ENCODE measurements at regions not wholly inside any gene's neighbourhood (a gene's known extent, or its start where the extent isn't known, plus 50 kb on each side); places are given as distances from the start of the nearest gene placed in this dataset.

DNA sequence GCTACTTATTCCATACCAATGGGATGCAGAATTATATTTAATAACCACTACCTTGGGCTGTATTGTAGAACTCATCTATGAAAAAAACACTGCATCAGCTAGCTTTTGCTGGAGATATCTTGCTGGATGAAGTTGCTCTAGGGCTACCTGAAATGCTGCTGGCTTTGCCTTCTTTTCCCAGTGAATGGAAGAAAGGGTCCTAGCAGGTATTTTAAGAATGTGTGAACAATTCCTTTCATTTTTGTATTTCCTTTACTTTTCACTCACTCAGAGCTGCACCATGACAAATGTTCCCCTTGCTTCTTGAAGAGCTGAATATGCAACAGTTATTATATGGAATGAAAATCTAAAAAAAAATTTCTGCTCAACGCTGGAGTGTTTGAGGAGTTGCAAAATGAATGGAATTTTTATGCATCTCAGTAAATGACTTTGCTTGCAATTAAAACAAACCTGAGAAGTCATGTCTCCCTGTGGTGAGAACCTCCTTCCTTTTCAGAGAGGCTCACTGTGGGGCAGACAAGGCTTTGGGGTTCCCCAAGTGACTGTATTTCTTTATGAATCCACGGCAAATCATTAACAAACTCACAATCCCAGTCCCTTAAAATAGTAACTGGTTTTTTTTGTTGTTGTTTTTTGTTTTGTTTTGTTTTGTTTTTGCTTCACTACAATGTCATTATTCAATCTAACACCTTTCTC is 566.8 kb upstream of the KIRREL3 start:
- no peak for ATAC-seq (ENCODE audit: insufficient read depth, low FRiP score)
- WGBS, 2 donors = 62 to 77% methylated on average over 2 of the region's 2 CpGs
- TF ChIP-seq, protein P1, sequence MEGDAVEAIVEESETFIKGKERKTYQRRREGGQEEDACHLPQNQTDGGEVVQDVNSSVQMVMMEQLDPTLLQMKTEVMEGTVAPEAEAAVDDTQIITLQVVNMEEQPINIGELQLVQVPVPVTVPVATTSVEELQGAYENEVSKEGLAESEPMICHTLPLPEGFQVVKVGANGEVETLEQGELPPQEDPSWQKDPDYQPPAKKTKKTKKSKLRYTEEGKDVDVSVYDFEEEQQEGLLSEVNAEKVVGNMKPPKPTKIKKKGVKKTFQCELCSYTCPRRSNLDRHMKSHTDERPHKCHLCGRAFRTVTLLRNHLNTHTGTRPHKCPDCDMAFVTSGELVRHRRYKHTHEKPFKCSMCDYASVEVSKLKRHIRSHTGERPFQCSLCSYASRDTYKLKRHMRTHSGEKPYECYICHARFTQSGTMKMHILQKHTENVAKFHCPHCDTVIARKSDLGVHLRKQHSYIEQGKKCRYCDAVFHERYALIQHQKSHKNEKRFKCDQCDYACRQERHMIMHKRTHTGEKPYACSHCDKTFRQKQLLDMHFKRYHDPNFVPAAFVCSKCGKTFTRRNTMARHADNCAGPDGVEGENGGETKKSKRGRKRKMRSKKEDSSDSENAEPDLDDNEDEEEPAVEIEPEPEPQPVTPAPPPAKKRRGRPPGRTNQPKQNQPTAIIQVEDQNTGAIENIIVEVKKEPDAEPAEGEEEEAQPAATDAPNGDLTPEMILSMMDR (IDR thresholded peaks at IDR 0.05; ENCODE audit: control extremely low read depth, extremely low read depth) = no peak

DNA sequence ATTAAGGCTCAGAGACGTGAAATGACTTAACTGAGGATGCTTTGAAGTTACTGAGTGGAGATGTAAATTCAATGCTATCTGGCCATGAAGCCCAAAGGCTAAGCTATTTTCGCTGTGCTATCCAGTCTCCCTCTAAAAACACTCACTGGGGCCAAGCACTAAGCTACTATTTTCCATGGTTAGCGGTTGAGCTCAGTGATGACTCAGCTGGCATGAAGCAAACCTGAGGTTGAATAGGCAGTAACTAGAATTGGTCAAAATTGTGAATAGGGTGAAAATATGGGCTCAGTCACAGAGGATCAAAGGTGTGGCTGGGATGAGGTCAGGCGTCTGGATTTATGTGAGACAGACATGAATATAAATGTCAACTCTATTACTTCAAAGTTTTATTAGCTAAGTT is 564.2 kb upstream of the KIRREL3 start:
- no peak overlapping the region for H3K9ac ChIP-seq (ENCODE audit: insufficient read depth in 1 of 2, low read length in 2 of 2)
- no peaks in the 10 kb centered on the region for H3K9me3 ChIP-seq (ENCODE audit: control insufficient read depth in 4 of 4, insufficient read depth in 3 of 4, low read length in 3 of 4)
- no peak overlapping the region for H3K27ac ChIP-seq (ENCODE audit: low read depth in 1 of 2, low read length in 1 of 2)
- no peak for DNase-seq
- H3K36me3 ChIP-seq (ENCODE audit: control insufficient read depth in 4 of 4, insufficient read depth in 4 of 4, low read length in 4 of 4) = no peaks in the 10 kb centered on the region
- H3K4me1 ChIP-seq (ENCODE audit: control insufficient read depth in 5 of 5, insufficient read depth in 5 of 5, low read length in 5 of 5) = no peaks in the 10 kb centered on the region
- no peak for ATAC-seq (ENCODE audit: insufficient read depth, low FRiP score)
- H3K4me3 ChIP-seq = no peak overlapping the region
- TF ChIP-seq, protein P1 (IDR thresholded peaks at IDR 0.05; ENCODE audit: control extremely low read depth, extremely low read depth) = no peak
- WGBS, 2 donors = 91 to 96% methylated on average over 4 of the region's 4 CpGs
- no peaks in the 10 kb centered on the region for H3K27me3 ChIP-seq (ENCODE audit: control insufficient read depth in 3 of 3, insufficient read depth in 3 of 3, low read length in 2 of 3)

More for the DNA sequence above, 566.8 kb upstream of the KIRREL3 start:
- Histone ChIP-seq H3K9ac (ENCODE audit: insufficient read depth in 1 of 2, low read length in 2 of 2) (no peak overlapping the region), H3K9me3 (ENCODE audit: control insufficient read depth in 4 of 4, insufficient read depth in 3 of 4, low read length in 3 of 4) (peaks cover 0 to 2% (median 0%) of the 10 kb centered on the region in 4 donors), H3K27me3 (ENCODE audit: control insufficient read depth in 3 of 3, insufficient read depth in 3 of 3, low read length in 2 of 3) (no peaks in the 10 kb centered on the region), H3K27ac (ENCODE audit: low read depth in 1 of 2, low read length in 1 of 2) (no peak overlapping the region), H3K36me3 (ENCODE audit: control insufficient read depth in 4 of 4, insufficient read depth in 4 of 4, low read length in 4 of 4) (no peaks in the 10 kb centered on the region), H3K4me3 (no peak overlapping the region), H3K4me1 (ENCODE audit: control insufficient read depth in 5 of 5, insufficient read depth in 5 of 5, low read length in 5 of 5) (no peaks in the 10 kb centered on the region)
- DNase-seq = no peak

DNA sequence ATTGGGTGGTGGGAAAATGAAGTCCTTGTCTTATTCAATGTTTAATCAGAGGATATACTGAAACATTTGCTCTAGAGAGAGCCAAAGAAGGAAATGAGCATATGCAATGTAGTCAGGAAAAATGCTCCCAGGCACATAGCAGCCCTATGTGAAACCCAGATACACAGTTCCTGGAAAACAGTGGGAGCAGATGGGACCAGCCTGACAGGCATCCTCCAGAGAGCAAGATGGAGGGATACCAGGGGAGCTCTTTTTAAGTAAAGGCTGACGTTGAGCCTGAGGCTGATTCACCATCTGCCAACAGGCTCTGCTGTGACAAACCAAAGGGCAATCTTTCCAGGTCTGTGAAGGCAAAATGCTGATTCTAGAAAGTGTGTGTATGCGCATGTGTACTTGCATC is 559.4 kb upstream of the KIRREL3 start:
- Histone ChIP-seq H3K27ac (ENCODE audit: low read depth in 1 of 2, low read length in 1 of 2) (no peak overlapping the region), H3K27me3 (ENCODE audit: control insufficient read depth in 3 of 3, insufficient read depth in 3 of 3, low read length in 2 of 3) (no peaks in the 10 kb centered on the region), H3K4me3 (no peak overlapping the region), H3K9ac (ENCODE audit: insufficient read depth in 1 of 2, low read length in 2 of 2) (no peak overlapping the region), H3K9me3 (ENCODE audit: control insufficient read depth in 4 of 4, insufficient read depth in 3 of 4, low read length in 3 of 4) (no peaks in the 10 kb centered on the region), H3K36me3 (ENCODE audit: control insufficient read depth in 4 of 4, insufficient read depth in 4 of 4, low read length in 4 of 4) (no peaks in the 10 kb centered on the region), H3K4me1 (ENCODE audit: control insufficient read depth in 5 of 5, insufficient read depth in 5 of 5, low read length in 5 of 5) (no peaks in the 10 kb centered on the region)
- DNase-seq (no peak), ATAC-seq (ENCODE audit: insufficient read depth, low FRiP score) (no peak)
- 65 to 66% methylated on average over 2 of the region's 2 CpGs for WGBS, 2 donors
- TF ChIP-seq, protein P1 (IDR thresholded peaks at IDR 0.05; ENCODE audit: control extremely low read depth, extremely low read depth) = no peak

GRCh38 chr11:127552446-127552845 is 551.9 kb upstream of the KIRREL3 start:
- Histone ChIP-seq H3K4me3 (no peak overlapping the region), H3K27ac (ENCODE audit: low read depth in 1 of 2, low read length in 1 of 2) (no peak overlapping the region)

More at GRCh38 chr11:127552446-127552845, 551.9 kb upstream of the KIRREL3 start:
- ATAC-seq (ENCODE audit: insufficient read depth, low FRiP score) (no peak), DNase-seq (no peak)
- Histone ChIP-seq H3K9me3 (ENCODE audit: control insufficient read depth in 4 of 4, insufficient read depth in 3 of 4, low read length in 3 of 4) (no peaks in the 10 kb centered on the region), H3K36me3 (ENCODE audit: control insufficient read depth in 4 of 4, insufficient read depth in 4 of 4, low read length in 4 of 4) (no peaks in the 10 kb centered on the region), H3K4me1 (ENCODE audit: control insufficient read depth in 5 of 5, insufficient read depth in 5 of 5, low read length in 5 of 5) (no peaks in the 10 kb centered on the region), H3K9ac (ENCODE audit: insufficient read depth in 1 of 2, low read length in 2 of 2) (no peak overlapping the region), H3K27me3 (ENCODE audit: control insufficient read depth in 3 of 3, insufficient read depth in 3 of 3, low read length in 2 of 3) (no peaks in the 10 kb centered on the region)
- TF ChIP-seq, protein P1 (IDR thresholded peaks at IDR 0.05; ENCODE audit: control extremely low read depth, extremely low read depth) = no peak
- WGBS, 2 donors = 72 to 82% methylated on average over 6 of the region's 6 CpGs
